GM19035 (cell line): ENCODE measurements at regions not wholly inside any gene's neighbourhood (a gene's known extent, or its start where the extent isn't known, plus 50 kb on each side); places are given as distances from the start of the nearest gene placed in this dataset.
"Not testable (repeated sequence)": the region's sequence is repeated elsewhere in the genome, so short reads cannot be mapped to it uniquely, and the experiment has no call there.

ENCODE experiments used
- ATAC-seq: cut with Tn5 transposase; IDR thresholded peaks from one replicate; pipeline ENCODE4 v1.9.1; 2021; ENCODE audit not compliant: unreplicated experiment

DNA sequence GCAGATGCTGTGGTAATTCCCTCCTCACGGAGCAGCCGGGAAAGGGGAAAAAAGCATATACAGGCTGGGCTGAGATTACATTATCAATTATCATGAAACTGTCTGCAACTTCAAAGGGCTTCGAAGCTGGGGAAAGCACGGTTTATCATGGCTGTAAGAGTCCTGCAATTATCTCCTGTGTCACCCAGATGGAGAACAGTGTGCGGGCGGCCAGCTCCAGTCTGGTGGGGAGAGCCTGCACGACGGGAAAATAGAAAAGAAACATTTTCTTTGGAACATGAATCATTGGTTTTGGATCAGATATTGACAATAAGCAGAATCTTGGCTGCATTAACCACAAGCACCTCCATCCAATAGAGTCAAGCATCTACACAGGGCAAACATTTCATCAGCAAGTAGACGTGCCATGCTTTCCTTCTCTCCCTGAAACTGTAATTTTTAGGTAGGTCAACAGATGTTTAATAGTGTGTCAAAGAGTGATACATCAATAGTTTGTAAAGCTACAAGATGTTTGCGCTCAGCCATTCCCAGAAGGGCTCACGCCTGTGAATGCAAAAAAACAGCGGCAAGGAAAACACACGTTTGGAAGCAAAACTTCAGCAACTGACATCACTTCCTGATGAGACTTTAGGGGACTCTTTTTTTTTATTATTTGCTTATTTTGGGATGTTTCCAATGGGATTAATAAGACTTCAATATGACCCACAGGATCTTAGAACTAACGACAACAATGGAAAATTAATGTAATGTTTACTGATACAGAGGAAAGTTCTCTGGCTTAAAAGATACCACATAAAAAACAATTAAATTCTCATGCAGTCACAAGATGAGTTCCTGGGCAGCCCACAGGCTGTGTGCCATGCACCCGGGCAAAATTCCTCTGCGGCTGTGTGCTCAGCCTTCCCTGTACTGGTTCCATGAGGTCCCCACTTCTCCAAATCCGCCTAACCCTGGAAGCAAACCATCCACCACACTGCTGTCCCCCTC is 111.0 kb upstream of the SALL3 start:
- ATAC-seq = no peak

DNA sequence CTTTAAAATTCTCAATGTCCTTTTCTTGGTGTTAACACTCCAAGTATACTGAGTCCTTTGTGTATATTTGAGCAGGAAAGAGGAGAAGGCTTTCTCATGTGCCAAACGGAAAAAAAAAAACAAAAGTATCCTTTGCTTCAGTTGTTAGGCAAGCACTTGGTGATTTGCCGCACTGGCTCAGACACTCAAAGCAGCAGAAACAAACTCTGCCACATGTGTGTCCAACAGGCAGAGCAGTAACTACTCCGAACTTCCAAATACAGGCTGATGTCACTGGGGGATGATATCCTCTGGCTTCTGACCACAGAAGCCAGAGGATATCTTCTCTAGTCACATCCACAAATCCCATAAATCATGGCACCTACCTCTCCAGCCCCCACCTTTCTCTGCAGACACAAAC is 108.0 kb upstream of the SALL3 start:
- ATAC-seq = no peak

DNA sequence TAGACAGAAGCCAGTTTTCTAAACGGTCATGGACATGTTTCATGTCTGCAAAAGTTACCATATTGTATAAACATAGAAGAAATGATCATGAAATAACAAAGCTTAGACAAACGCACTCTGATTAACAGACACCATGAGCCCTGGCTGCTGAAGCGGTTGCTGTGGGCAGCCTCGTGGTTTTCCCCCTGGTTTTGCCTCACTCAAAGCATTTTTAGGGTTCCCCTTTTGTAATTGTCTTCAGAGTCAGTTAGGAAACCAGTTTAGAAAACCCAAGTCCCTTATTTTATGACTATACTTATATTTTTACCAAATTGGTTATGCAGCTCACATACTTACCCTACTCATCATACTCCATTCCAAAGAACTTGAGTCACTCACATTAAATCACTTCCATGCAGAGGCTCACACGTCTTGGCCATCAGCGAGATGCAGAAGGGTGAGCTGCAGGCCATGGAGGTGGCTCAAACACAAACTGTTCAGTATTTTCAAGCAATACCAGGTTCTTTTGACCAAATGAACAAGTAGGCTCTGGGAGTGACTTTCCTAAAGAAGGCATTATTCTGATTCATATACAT is 105.6 kb upstream of the SALL3 start:
- ATAC-seq = no peak

DNA sequence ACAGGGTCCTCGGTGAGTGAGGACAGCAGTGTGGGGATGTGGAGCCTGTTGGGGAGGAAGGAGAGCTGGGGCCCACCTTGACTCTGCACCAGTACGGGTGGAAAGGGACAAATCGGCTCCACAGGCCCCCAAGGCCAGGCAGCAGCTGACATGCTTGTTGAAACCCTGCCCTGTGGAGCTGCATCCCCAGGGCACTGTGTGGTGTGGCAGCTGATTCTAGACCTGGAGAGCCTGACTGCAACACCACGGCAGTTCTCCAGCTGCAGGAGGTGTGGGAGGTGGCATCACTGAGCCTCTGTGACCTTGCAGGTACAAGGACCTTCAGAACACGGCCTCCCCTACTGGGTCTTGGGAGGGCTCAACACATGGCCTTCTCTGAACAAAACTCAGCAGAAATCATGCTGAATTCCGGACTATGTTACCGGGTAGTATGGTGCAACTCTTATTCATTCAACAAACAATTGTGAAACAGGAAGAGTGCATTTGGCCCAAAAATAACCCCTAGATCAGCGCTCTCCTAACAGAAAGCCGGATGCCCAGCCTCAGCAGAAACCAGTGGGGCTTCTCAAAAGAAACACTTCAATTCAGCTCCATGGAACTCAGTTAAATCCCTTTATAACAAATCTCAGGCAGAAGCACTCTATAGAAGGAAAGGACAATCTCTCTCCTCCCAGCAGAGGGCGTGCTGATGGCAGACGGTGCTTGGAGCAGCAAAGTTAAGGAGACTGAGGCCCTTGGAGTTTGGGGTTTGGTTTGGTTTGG is 104.4 kb upstream of the SALL3 start:
- no peak for ATAC-seq

DNA sequence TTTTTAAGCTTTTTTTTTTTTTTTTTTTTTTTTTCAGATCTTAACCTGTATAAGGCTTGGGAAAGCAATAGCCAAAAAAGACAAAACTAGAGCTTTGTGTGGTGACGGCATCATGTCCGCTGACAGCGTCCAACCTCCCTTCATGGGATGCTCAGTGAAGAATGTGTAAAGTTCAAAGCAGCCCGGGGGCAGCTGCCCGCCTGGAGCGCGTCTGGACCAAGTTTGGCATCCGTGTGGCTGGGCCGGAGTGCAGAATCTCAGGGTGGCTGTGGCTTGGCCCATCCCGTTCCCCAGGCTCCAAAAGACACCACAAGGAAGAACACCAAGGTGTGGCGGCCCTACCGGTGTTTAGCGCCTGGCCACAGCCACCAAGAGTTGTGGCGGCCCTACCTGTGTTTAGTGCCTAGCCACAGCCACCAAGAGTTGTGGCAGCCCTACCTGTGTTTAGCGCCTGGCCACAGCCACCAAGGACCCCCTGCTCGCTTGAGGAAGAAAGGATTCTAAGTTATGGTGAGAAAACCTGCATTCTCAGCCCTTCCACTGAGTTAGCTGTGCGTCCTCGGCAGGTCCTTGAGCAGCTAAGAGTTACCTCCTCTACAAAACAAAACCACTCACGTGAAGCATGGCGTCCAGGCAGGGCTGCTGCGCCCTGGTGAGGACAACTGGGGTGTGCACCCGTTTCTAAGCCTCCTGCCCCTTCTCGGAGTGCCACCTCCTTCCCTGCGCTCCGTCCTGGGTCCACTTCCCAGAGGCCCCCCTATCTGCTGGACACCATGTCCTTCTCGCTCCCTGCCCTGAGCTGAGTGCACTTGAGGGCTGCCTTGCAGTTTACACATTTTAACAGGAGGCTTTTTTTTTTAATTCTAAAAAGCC is 103.6 kb upstream of the SALL3 start:
- no peak for ATAC-seq

DNA sequence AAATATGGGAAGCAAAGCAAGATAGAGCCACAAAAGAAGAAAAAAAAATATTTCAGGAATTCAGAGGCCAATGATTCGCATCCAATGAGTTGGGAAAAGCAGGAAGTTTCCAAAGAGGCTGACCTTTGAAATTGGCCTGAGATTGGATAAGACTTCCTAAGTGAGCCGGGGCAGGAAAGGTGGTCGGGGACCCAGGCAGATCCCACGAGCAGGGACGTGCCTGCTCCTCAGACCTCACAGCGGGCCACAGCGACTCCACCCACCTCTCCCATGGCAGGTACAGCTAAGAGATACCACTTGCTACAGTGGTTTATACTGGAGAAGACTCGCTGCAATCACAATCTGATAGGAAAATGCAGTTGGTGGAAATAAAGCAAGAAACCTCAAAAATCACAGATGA is 102.8 kb upstream of the SALL3 start:
- no peak for ATAC-seq

DNA sequence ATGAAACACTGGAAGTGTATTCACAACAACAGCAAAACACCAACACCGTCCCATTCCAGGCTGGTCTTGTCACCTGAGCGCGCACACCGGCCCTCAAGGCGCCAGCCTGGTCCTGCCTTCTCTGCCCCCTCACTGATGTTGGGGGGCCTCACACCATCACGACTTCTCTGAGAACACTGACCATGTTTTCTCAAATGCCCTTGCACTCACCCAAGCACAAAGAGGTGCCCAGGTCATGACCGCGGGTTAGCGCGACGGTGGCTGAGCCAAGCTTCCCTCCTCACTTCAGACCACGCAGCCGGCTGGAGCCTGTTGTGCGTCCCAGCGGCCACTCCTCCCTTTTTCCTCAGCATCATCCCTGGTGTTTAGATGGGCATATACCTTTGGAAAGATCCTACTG is 101.3 kb upstream of the SALL3 start:
- ATAC-seq = no peak

DNA sequence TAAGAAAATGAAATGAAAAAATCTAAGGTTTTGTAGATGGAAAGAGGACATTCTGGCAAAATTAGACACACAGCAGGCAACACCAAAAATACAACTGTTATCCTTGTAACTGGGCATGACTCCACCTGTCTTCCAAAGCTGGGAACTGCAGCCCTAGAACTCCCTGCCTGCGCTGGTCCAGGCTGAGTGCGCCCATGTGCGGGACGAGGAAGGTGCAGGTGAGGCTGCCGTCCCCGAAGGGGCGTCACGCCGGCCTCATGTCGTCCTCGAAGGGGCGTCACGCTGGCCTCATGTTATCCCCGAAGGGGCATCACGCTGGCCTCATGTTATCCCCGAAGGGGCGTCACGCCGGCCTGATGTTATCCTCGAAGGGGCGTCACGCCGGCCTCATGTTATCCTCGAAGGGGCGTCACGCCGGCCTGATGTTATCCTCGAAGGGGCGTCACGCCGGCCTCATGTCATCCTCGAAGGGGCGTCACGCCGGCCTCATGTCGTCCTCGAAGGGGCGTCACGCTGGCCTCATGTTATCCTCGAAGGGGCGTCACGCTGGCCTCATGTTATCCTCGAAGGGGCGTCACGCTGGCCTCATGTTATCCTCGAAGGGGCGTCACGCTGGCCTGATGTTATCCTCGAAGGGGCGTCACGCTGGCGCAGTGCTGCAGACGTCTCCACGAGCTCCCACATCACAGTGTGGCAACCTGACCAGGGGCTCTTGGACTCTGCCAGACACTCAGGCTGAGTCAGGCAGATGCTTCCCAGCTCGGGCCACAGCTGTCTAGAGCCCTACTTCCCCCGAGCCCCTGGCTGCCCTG is 100.3 kb upstream of the SALL3 start:
- not testable (repeated sequence) for ATAC-seq

DNA sequence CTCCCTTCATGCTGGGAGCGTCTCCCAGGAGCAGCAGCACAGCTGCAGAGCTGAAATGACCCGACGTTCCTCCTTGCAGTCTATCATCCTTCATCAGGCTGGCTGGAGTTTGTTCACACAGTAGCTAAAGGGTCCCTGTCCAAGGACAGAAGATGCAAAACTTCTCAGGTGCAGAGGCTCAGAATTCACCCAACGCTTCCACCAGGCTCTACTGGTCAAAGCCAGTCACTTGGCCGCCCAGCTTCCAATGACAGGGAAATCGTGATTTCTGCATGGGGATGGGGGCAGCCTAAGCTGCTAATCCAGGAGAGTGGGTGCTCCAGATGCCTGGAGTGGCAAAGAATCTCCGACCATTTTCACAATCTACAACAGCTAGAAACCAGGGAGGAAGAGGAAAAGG is 97.0 kb upstream of the SALL3 start:
- ATAC-seq = no peak

DNA sequence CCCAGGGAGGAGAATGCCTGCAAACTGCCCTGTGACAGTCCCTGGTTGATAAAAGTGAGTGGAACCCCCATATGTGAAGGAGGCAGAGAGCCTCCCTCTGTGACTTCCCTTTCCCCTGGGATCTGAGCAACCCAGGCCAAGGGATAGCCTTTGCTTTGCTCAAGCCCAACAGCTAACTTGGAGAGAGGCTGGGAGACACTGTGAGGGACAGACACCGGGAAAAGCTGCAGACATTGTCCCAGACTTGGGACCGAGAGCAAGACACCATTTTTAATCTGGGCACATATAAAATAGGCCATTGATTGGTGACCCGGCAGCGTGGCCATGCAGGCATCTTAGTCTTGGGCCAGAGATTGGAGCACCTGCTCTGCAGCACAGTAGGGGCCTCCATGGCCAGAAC is 96.1 kb upstream of the SALL3 start:
- no peak for ATAC-seq

DNA sequence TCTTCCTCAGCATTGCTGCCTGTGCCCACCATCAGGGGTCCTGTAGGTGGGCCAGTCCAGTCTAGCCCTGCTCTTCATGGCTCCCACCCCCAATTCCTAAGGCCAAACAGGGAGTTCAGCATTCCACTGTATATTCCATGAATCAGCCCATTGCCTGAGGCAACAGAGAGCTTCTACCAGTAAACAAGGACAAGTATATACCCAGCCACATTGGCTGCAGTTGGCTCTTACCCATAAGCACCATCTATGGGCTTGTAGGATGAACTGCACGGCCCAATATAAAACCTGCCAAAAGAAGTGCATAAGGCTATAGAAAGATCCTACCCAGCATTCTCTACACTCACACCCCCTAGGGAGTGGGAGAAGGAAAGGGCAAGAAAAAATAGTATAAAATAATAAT is 95.1 kb upstream of the SALL3 start:
- no peak for ATAC-seq

DNA sequence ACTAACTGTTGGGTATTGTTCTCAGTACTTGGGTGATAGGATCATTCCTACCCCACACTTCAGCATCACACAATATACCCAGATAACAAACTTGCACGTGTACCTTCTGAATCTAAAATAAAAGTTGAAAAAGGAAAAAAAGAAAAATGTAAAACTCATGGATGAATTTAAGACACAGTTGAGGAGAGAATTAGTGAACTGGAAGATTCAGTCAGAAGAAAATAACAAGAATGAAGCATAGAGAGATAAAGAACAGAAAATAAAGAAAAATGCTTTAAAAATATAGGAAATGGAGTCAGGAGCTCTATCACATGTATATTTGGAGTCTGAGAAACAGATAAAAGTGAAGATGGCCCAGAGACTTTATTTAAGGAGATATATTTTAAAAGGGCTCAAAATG is 90.4 kb upstream of the SALL3 start:
- no peak for ATAC-seq

DNA sequence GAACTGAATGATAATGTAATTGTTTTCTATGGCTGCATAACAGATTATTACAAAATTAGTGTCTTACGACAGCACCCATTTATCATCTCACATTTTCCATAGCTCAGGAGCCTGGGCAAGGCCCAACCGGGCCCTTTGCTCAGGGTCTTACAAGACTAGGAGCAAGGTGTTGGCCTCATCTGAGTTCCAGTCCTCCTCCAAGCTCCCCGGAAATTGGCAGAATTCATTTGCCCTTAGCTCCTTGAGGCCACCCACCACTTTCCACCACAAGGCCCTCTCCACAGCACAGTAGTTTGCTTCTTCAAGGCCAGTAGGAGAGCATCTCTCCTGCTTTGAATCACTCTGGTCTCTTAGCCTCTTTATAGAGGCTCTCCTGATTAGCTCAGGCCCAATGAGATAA is 89.2 kb upstream of the SALL3 start:
- no peak for ATAC-seq

DNA sequence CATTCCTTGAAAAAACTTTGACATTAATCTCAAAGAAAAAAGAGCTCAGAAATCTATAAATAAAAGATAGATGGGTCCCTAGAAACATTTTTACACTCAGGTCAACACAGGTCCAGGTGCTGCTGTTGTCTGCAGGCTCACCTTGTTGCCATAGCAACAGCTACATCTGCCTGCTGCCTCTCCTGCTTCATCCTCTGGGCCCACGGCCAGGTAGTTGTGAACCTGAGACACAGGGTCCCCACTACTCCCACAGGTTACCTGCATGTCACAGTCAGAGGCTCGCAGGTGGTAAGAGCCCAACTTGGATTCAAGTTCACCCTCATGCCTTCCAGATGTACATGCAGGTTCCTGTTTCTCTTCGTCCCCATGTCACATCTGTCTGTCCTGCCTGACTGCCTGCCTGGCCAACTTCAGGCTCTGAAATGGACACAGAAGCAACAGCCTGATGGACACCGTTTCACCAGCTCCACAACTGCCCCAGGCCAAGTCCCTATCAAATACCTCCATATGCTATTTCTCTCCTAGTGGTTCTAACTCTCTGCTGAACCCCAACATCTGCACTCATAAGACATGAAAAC is 88.3 kb upstream of the SALL3 start:
- no peak for ATAC-seq

DNA sequence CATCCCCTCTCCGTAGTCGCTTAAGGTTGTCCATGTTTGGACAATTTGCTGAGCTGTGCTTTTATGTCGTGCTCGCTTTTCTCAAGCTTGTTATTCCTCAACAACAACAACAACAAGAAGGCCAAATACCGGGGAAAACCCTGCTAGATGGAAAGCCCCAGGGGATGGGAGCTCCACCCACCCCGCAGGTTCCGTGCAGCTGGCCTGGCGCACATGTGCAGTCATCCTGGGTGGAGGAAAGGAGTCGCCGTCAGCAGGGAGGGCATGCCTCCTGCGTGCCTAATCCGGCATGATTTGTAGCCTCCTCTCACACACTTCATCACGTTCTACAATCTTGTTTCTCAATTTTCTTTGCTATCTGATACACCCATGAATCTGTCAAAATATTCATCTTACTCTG is 87.4 kb upstream of the SALL3 start:
- ATAC-seq = no peak

DNA sequence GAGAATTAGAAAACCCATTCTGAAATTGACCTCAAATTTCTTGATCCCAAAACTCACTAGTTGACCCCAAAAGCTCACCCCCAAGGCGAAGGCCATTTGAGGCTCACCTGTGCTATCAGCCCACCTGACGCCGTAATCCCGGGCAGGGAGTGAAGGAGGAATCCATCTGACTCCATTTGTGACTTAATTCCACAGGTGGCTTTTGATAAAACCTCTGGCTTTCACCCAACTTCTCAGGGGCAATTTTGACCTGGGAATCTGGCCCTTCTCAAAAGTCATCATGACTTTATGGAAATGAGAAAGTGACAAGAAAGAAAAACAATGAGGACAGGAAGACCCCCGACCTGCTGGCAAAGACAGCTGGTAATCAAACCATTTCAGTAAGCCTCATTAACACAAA is 86.9 kb upstream of the SALL3 start:
- no peak for ATAC-seq

DNA sequence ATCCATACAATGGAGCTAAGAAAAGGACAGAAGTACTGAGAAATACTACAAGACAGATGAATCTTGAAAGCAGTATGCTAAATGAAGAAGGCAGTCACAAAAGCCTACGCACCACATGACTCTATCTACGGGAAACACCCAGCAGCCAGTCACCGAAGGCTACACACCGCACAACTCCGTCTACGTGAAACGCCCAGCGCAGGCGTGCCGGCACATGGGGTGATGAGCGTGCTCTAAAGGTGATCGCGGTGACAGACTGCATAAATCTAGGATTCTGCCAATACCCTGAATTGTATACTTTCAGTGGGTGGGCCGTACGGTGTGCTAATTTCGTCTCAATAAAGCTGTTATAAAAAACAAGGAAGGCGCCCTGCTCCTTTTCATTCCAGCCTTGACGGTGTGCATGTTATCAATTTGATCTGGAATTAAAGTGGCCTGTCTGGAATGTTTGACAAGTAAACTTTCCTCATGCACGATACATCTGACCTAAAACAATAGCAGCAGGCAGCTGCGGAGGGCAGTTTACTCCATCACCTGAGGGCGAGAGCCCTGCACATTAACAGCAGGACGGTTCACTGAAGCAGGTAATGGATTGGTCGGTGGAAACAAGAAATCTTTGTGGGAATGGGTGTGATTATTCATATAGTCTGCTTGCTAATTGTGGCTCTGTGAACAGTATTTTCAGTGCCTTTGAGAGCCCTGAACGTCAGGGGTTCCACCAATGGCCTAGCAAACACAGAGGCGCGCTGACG is 86.2 kb upstream of the SALL3 start:
- no peak for ATAC-seq

DNA sequence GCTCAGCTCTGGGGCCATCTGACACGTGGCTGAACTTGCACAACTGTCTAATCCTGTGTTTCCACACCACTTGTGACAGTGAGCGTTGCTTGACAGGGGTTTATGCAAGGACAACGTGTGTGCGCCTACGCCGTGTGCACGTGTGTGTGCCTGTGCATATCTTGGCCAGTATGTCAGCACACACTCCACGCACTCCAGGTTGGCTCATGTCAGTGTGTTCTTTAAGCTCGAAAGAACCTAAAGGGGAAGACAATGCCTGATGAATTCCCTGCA is 85.6 kb upstream of the SALL3 start:
- no peak for ATAC-seq
